Nephron progenitor cell (in vitro differentiated cells): ENCODE measurements at regions not wholly inside any gene's neighbourhood (a gene's known extent, or its start where the extent isn't known, plus 50 kb on each side); places are given as distances from the start of the nearest gene placed in this dataset.

Experiments used
- DNase-seq: peaks from one replicate; pipeline ENCODE4 v3.0.0; 2021
- H3K27ac Mint-ChIP-seq: 2 replicates; pipeline ENCODE4 v1.8.0; 2021; ENCODE audit warnings: mild to moderate bottlenecking, moderate library complexity, mixed read lengths
- H3K27me3 Mint-ChIP-seq: 2 replicates; pipeline ENCODE4 v1.8.0; 2021; ENCODE audit warnings: mild to moderate bottlenecking, low read depth, mixed read lengths; ENCODE audit not compliant: poor library complexity
- H3K36me3 Mint-ChIP-seq: 2 replicates; pipeline ENCODE4 v1.8.0; 2021; ENCODE audit warnings: low read depth, mixed read lengths
- H3K4me1 Mint-ChIP-seq: 2 replicates; pipeline ENCODE4 v1.8.0; 2021; ENCODE audit warnings: mixed read lengths
- H3K4me3 Mint-ChIP-seq: 2 replicates; pipeline ENCODE4 v1.8.0; 2021; ENCODE audit warnings: mild to moderate bottlenecking, moderate library complexity, mixed read lengths
- H3K9me3 Mint-ChIP-seq: 2 replicates; pipeline ENCODE4 v1.8.0; 2021; ENCODE audit warnings: mild to moderate bottlenecking, moderate library complexity, mixed read lengths
- TF ChIP-seq, protein P1 (sequence below): fragments of 200-600 bp; sonication (generic); IDR thresholded peaks from 2 replicates; pipeline ENCODE4 v1.5.0; 2021; ENCODE audit warnings: antibody characterized with exemption

DNA sequence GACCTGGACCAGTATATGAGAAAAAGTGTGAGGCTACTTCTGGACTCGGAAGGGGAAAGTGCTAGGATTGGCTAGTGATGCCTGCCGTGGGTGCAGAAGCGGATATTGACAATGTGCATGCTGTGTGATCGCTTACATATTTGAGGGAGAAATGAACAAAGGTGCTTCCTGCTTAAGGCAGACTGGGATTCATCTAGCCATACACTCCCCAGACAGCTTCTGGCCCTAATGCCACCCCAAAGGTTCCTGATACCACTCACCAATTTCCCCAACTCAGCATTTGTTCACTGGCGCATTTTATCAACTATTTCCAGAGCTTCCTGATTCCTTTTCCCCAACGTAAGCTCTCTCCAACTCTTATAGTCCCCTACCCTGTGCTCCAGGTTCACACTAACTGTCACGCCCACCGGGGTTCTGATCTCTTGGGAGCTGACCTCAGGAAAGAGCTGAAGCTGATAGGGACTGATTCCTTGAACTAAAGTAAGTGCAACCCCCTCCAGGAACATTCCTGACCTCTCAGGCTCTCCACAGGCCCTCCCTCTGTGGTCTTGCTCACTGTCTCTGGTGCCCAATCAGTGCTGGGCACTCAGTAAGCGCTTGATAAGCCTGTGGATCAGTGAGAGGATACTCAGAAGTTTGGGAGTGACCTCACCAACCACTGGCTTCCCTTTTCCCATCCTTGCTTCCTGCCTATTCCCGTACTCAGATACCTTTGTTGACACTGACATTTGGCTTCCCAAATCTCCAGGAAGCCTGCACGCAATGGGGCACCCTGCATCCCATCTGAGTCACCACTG lies 73.3 kb downstream of the MRPL14 start:
- TF ChIP-seq, protein P1, sequence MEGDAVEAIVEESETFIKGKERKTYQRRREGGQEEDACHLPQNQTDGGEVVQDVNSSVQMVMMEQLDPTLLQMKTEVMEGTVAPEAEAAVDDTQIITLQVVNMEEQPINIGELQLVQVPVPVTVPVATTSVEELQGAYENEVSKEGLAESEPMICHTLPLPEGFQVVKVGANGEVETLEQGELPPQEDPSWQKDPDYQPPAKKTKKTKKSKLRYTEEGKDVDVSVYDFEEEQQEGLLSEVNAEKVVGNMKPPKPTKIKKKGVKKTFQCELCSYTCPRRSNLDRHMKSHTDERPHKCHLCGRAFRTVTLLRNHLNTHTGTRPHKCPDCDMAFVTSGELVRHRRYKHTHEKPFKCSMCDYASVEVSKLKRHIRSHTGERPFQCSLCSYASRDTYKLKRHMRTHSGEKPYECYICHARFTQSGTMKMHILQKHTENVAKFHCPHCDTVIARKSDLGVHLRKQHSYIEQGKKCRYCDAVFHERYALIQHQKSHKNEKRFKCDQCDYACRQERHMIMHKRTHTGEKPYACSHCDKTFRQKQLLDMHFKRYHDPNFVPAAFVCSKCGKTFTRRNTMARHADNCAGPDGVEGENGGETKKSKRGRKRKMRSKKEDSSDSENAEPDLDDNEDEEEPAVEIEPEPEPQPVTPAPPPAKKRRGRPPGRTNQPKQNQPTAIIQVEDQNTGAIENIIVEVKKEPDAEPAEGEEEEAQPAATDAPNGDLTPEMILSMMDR, result no peak
- Mint-ChIP-seq H3K4me1 (peaks cover 62% of the 10 kb centered on the region), H3K27me3 (peaks cover 3% of the 10 kb centered on the region), H3K4me3 (no peak overlapping the region), H3K27ac (no peak overlapping the region), H3K36me3 (no peaks in the 10 kb centered on the region), H3K9me3 (no peaks in the 10 kb centered on the region)
- DNase-seq, result no peak

DNA sequence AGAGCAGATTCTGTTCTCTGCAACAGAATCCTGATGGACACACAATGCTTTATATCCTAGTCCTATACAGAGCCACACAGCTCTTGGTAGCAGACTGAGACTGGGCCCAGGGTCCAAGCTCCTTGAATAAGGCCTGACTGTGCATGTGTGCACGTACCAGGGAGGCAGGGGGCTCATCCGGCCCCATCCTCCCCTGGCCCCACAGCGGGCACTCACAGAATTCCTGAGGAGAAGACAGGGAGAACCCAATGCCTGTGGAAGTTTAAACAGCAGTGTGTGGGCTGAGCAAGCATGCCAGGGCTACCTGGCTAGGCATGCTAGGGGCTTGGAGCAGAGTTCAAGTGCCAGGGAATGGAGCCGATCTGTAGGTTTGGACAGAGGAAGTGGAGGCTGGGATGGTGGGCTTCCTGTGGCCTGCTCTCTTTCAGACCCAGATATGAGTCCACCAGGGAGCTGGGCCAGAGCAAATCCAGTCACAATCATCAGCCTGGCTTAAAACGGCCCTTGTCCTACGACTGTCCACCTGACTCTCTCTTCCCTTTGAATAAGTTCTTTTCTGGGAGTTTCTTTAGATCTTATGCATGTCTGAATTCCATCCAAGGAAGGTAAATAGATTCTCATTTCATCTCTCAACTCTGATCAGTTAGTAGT lies 74.0 kb downstream of the MRPL14 start:
- TF ChIP-seq, protein P1, result no peak
- Mint-ChIP-seq H3K9me3 (no peaks in the 10 kb centered on the region), H3K27me3 (peaks cover 3% of the 10 kb centered on the region), H3K36me3 (no peaks in the 10 kb centered on the region), H3K27ac (no peak overlapping the region), H3K4me3 (no peak overlapping the region), H3K4me1 (peaks cover 55% of the 10 kb centered on the region)
- DNase-seq, result no peak

DNA sequence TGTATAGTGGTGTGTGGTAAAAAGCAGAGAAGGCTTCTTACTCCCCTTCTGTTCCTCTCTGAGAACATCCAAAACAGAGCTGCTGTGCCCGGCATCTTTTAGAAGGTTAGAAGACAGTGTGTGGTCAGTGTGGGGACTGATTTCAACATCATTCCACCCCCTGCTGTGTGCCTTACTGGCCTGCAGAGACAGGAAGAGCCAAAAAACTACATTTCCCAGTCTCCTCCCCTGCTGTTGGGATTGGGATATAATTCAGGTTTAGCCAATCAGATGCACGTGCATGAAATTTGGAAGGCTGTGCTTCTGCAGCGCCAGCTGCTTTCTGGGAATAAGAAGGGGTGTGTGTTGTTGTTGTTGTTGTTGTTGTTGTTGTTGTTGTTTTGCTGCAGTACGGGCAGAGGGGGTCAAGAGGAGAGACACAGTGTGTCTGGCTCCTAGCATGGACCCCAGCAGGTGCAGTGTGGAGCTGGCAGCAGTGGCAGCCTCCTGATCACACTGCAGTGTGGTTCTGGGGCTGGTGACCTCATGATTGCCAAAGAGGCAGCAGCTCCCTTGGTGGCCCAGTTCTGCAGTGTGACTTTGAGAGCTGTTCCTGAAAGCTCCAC lies 74.7 kb downstream of the MRPL14 start:
- peaks cover 3% of the 10 kb centered on the region for H3K27me3 Mint-ChIP-seq
- no peaks in the 10 kb centered on the region for H3K36me3 Mint-ChIP-seq
- peak overlapping the region; percentile 11 for H3K27ac Mint-ChIP-seq
- TF ChIP-seq, protein P1, result no peak
- no peaks in the 10 kb centered on the region for H3K9me3 Mint-ChIP-seq
- H3K4me1 Mint-ChIP-seq, result peaks cover 48% of the 10 kb centered on the region
- no peak for DNase-seq
- H3K4me3 Mint-ChIP-seq, result no peak overlapping the region

DNA sequence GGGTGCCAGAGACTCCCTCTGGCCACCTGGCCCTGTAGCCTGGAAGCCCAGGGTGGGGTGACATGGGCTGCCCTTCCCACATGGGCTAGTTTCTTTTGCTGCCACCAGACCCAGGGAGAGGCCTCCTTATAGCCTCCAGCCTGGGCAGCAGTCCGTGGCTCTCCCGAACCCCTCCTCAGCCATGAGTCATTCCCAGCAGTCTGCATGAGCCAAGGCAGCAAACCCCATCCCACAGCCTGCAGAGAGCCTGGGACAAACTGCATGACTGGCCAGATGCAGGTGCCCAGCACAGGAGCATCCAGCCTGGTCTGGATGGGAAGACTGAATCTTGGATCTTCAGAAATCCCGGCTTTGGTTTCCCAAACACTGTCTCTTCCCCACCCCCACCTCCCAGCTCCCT lies 75.7 kb downstream of the MRPL14 start:
- DNase-seq, result no peak
- Mint-ChIP-seq H3K4me3 (no peak overlapping the region), H3K27me3 (peaks cover 3% of the 10 kb centered on the region), H3K27ac (no peak overlapping the region), H3K36me3 (no peaks in the 10 kb centered on the region), H3K4me1 (peaks cover 47% of the 10 kb centered on the region), H3K9me3 (no peaks in the 10 kb centered on the region)
- TF ChIP-seq, protein P1, result no peak

DNA sequence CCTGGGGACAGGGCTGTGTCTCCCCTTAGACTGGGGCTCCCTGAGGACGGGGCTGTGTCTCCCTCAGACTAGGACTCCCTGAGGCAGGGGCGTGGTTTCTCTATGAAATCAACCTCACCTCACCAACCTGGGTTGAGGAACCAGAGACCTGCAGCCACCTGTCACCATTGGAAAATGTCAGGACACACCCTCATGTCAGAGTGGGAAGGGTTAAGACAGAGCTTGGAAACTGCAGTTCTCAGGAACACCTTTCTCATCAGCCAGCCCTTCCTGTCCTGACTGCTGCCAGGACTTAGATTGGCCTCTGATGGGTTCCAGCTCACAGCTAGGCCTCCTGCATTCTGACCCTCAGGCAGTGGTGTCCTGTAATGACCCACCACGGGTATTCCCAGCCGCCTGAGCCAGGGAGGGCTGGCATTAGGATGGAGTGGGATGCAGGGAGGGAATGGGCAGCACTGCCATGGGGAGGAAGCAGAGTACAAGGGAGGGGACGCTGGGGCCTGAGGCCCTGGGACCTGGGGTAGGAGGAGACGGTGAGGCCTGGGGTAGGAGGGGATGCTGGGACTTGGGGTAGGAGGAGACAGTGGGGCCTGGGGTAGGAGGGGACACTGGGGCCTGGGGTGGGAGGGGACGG lies 76.3 kb downstream of the MRPL14 start:
- TF ChIP-seq, protein P1, result no peak
- H3K4me3 Mint-ChIP-seq, result no peak overlapping the region
- H3K36me3 Mint-ChIP-seq, result no peaks in the 10 kb centered on the region
- peak overlapping the region; percentile 30 for H3K27ac Mint-ChIP-seq
- no peak for DNase-seq
- H3K27me3 Mint-ChIP-seq, result peaks cover 3% of the 10 kb centered on the region
- H3K4me1 Mint-ChIP-seq, result peaks cover 47% of the 10 kb centered on the region
- H3K9me3 Mint-ChIP-seq, result no peaks in the 10 kb centered on the region
